Osteocyte (in vitro differentiated cells): ENCODE measurements at regions not wholly inside any gene's neighbourhood (a gene's known extent, or its start where the extent isn't known, plus 50 kb on each side); places are given as distances from the start of the nearest gene placed in this dataset.

Source experiments
- DNase-seq: peaks from one replicate; pipeline ENCODE4 v3.0.0; 2021; ENCODE audit warnings: mixed read lengths; ENCODE audit not compliant: unreplicated experiment; ENCODE audit errors: extremely low spot score
- H3K27ac Mint-ChIP-seq: one replicate; pipeline ENCODE4 v1.8.0; 2021; ENCODE audit warnings: mild to moderate bottlenecking, mixed read lengths; ENCODE audit not compliant: unreplicated experiment
- H3K27me3 Mint-ChIP-seq: one replicate; pipeline ENCODE4 v1.8.0; 2021; ENCODE audit warnings: mixed read lengths; ENCODE audit not compliant: unreplicated experiment
- H3K36me3 Mint-ChIP-seq: one replicate; pipeline ENCODE4 v1.8.0; 2021; ENCODE audit warnings: mixed read lengths; ENCODE audit not compliant: unreplicated experiment
- H3K4me1 Mint-ChIP-seq: one replicate; pipeline ENCODE4 v1.8.0; 2021; ENCODE audit warnings: mixed read lengths; ENCODE audit not compliant: unreplicated experiment
- H3K4me3 Mint-ChIP-seq: one replicate; pipeline ENCODE4 v1.8.0; 2021; ENCODE audit warnings: mild to moderate bottlenecking, moderate library complexity, mixed read lengths; ENCODE audit not compliant: unreplicated experiment
- H3K9me3 Mint-ChIP-seq: one replicate; pipeline ENCODE4 v1.8.0; 2021; ENCODE audit warnings: mixed read lengths; ENCODE audit not compliant: unreplicated experiment
- TF ChIP-seq, protein P1 (sequence below): fragments of 200-600 bp; sonication (generic); IDR thresholded peaks from 2 replicates; pipeline ENCODE4 v1.5.0; 2021; ENCODE audit warnings: antibody characterized with exemption, mild to moderate bottlenecking, moderate library complexity

DNA sequence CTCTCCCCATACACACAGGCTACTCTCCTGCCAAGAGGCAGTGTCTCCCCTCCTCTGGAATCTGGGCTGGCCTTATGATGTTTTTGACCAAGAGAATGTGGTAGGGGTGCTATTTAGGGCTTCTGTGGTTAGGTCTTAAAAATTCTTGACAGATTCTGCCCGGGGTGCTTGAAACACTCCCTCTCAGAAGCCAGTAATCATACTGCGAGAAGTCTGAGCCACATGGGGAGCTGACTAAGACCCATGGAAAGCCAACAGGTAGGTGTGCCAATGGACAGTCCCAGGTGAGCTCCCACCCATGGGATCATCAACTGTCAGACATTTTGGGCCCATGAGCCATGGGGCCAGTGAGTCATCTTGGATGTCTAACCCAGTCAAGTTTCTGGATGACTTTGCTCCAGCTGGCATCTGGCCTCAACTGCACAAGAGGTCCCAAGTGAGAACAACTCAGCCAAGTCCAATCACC, 315.7 kb downstream of the FBXW7 start:
- no peak for DNase-seq
- TF ChIP-seq, protein P1, sequence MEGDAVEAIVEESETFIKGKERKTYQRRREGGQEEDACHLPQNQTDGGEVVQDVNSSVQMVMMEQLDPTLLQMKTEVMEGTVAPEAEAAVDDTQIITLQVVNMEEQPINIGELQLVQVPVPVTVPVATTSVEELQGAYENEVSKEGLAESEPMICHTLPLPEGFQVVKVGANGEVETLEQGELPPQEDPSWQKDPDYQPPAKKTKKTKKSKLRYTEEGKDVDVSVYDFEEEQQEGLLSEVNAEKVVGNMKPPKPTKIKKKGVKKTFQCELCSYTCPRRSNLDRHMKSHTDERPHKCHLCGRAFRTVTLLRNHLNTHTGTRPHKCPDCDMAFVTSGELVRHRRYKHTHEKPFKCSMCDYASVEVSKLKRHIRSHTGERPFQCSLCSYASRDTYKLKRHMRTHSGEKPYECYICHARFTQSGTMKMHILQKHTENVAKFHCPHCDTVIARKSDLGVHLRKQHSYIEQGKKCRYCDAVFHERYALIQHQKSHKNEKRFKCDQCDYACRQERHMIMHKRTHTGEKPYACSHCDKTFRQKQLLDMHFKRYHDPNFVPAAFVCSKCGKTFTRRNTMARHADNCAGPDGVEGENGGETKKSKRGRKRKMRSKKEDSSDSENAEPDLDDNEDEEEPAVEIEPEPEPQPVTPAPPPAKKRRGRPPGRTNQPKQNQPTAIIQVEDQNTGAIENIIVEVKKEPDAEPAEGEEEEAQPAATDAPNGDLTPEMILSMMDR = no peak
- Mint-ChIP-seq H3K36me3 (peaks cover 2% of the 10 kb centered on the region), H3K9me3 (peaks cover 12% of the 10 kb centered on the region), H3K4me3 (no peak overlapping the region), H3K4me1 (no peaks in the 10 kb centered on the region), H3K27me3 (peaks cover 18% of the 10 kb centered on the region), H3K27ac (no peak overlapping the region)

DNA sequence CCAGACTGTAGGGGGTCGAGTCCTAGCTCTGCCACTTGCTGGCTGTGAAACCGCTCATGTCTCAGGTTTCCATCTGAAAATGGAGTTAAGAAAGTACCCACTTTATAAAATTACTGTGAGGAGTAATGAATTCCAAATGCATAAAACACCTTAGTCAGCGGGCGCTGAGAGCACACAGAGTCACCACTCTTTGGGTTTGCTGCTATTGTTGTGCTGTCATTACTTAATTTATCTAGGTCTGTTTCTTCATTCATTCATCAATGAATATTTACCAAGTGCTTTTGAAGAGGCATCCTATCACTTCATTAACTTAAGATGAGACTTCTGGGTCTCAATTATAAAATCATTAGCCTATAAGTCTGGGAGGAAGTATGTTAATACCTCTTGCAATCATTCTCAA, 317.3 kb downstream of the FBXW7 start:
- Mint-ChIP-seq H3K4me3 (no peak overlapping the region), H3K4me1 (no peaks in the 10 kb centered on the region), H3K9me3 (peaks cover 11% of the 10 kb centered on the region), H3K27ac (no peak overlapping the region), H3K27me3 (peaks cover 24% of the 10 kb centered on the region), H3K36me3 (no peaks in the 10 kb centered on the region)
- TF ChIP-seq, protein P1 = no peak
- DNase-seq = no peak

DNA sequence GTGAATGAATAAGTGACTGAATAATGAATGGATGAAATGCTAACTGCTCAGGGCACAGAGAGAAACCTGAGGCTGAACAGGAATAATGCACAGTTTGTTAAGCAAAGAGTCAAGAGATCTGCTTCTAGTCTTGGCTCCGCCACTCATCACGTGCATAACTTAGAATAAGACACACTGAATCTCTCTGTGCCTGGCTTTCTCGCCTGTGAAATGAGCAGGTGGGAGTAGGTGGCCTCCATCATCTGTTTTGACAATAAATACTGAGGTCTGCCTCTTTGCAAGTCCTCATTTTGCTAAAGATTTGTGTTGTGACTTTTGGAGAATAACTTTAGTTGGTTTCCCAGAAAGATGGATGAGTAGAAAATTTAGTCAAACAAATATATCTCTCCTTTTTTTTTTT, 318.0 kb downstream of the FBXW7 start:
- peaks cover 30% of the 10 kb centered on the region for H3K27me3 Mint-ChIP-seq
- H3K4me3 Mint-ChIP-seq = no peak overlapping the region
- no peaks in the 10 kb centered on the region for H3K36me3 Mint-ChIP-seq
- H3K9me3 Mint-ChIP-seq = peaks cover 11% of the 10 kb centered on the region
- H3K27ac Mint-ChIP-seq = no peak overlapping the region
- no peak for DNase-seq
- no peaks in the 10 kb centered on the region for H3K4me1 Mint-ChIP-seq
- TF ChIP-seq, protein P1 = no peak

DNA sequence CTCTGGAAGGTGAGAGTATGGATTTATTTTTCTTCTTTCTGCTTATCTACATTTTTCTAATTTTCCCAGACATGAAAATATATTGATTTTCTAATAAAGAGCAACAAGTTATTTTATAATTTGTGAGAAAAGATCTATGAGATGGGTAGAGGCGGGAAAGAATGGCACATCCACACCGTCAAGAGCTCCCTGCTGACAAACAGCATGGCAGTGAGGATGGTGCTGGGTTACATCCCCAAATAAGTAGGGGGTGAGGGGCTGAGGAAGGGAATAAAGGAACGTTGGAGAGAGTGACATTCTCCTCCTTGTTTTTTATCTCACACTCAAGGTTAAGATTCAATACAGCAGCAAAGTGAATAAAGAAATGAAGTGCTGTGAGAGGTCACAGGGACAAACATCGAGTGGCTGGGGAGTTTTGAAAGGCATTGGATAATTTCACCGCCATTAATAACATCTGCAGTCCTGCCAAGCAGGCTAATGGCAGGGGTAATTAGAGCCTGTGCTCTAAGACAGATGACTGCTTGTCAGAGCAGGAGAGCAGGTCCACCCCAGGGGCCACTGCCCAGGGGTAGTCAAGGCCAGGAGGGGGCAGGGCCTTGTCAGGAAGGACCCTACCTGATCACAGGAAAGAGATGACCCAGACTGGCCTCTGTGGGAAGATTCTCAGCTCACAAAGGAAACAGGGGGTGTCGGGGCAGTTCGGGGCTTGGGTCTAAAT, 323.8 kb downstream of the FBXW7 start:
- TF ChIP-seq, protein P1 = no peak
- H3K4me3 Mint-ChIP-seq = no peak overlapping the region
- peaks cover 11% of the 10 kb centered on the region for H3K9me3 Mint-ChIP-seq

DNA sequence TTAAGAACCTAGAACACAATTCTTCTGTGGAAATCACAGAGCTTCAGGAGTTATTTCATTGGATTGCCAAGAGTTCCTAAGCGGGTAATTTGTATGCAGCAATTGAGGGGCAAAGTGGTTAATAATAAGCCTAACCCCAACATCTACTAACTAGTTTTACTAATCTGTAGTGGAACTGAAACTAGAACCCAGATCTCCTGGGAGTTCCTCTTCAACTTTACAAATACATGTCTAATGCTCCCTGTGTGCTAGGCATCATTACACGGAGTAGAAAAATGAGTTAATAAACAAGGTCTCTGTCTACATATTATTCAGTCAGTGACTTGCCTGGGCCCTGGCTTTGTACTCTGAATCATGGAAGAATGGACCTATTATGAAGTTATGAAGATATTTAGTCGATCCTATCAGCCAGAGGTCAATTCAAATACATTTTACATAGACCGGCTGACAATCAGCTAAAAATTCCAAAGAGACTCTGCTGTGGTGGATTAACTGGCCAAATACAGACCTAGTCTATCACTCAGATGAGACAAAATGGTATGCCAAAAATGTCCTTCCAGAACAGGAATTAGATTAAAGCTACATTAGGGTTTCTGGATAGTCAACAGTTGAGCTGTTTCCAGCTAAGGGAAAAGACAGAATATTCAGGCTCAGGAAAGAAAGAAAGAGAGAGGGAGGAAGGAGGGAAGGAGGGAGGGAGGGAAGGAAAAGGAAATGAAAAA, 326.0 kb downstream of the FBXW7 start:
- Mint-ChIP-seq H3K27me3 (peaks cover 42% of the 10 kb centered on the region), H3K36me3 (no peaks in the 10 kb centered on the region), H3K4me3 (no peak overlapping the region), H3K4me1 (no peaks in the 10 kb centered on the region), H3K9me3 (no peaks in the 10 kb centered on the region), H3K27ac (no peak overlapping the region)
- DNase-seq = no peak
- TF ChIP-seq, protein P1 = no peak

More for the DNA sequence above, 323.8 kb downstream of the FBXW7 start:
- no peaks in the 10 kb centered on the region for H3K36me3 Mint-ChIP-seq
- H3K27ac Mint-ChIP-seq = no peak overlapping the region
- DNase-seq = no peak
- no peaks in the 10 kb centered on the region for H3K4me1 Mint-ChIP-seq
- peaks cover 36% of the 10 kb centered on the region for H3K27me3 Mint-ChIP-seq
